ELF-1 (cell line): ENCODE measurements at regions not wholly inside any gene's neighbourhood (a gene's known extent, or its start where the extent isn't known, plus 50 kb on each side); places are given as distances from the start of the nearest gene placed in this dataset.

ENCODE experiments used
- DNase-seq: peaks from one replicate; pipeline ENCODE4 v3.0.0-alpha.2; 2016; ENCODE audit warnings: low read depth, low spot score

DNA sequence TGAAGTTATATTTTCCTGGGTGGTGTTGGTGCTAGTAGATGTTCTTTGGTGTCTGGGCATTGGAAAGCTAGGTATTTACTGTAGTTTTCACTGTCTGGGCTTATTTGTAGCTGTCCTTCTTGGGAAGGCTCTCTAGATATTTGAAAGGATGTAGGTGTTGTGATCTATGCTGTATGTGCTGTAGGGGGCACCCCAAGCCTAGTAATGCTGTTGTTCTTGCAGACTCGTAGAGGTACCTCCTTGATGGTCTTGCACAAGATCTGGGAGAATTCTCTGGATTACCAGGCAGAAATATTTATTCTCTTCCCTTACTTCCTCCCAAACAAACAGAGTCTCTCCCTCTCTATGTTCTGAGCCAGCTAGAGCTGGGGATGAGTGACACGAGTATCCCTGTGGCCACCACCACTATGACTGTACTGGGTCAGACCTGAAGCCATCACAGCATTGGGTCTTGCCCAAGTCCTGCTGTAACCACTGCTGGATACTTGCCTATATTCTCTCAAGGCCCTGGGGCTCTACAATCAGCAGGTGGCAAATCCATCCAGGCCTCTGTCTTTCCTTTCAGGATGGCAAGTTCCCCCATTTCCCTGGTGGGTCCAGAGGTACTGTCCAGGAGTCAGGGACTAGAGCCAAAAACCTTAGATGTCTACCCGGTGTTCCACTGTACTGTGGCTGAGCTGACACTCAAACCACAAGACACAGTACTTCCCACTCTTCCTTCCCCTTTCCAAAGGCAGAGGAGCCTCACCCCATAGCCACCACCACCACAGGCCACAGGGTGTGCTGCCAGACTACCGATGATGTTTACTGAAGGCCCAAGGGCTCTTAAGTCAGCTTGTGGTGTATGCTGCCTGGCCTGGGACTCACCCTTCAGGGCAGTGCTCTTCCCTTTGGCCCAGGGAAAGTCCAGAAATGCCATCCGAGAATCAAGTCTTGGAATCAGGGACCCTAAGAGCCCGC, 195.2 kb upstream of the DPPA4 start:
- DNase-seq: peak; percentile 47

DNA sequence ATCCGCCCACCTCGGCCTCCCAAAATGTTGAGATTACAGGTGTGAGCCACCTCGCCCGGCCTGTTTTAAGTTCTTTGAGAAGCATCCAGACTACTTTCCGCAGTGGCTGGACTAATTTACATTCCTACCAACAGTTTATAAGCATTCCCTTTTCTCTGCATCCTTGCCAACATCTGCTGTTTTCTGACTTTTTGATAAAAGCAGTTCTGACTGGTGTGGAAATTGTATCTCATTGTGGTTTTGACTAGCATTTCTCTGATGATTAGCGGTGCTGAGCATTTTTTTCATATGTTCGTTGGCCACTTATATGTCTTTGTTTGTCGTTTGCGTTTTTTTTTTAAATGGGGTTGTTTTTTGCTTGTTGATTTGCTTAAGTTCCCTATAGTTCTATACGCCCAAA, 208.4 kb upstream of the DPPA4 start:
- no peak for DNase-seq

DNA sequence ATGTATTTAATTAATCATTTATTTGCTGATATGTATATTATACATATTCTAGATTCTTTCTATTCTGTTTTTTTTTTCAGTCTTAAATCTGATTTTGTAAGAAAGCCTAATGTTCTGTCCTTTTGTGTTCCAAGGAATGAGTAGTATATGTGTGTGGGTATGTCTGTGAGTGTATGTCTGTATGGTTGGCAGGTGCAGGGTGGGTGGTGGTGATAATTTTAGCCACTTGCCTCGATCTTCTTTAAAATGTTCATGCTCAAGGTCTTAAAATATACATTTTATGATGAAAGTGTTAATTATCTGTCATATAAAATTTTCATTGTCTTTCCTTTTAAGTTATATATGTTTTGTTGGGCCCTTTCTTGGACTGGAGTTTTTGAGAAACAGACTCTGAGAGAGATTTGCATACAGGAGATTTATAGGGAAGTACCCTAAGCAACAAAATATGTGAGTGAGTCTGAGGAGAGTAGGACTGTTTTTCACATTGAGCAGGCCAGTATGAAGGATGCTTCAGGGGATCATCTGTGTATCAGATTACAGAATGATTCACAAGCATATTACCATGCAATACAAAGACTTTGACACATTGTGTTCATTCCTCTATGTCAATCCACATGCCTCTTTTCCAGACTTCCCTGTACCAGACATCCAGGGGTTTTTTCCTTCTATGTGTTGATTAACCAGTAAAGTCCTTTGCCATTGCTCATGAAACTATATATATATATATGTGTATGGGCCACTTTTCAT, 211.0 kb upstream of the DPPA4 start:
- DNase-seq: no peak

DNA sequence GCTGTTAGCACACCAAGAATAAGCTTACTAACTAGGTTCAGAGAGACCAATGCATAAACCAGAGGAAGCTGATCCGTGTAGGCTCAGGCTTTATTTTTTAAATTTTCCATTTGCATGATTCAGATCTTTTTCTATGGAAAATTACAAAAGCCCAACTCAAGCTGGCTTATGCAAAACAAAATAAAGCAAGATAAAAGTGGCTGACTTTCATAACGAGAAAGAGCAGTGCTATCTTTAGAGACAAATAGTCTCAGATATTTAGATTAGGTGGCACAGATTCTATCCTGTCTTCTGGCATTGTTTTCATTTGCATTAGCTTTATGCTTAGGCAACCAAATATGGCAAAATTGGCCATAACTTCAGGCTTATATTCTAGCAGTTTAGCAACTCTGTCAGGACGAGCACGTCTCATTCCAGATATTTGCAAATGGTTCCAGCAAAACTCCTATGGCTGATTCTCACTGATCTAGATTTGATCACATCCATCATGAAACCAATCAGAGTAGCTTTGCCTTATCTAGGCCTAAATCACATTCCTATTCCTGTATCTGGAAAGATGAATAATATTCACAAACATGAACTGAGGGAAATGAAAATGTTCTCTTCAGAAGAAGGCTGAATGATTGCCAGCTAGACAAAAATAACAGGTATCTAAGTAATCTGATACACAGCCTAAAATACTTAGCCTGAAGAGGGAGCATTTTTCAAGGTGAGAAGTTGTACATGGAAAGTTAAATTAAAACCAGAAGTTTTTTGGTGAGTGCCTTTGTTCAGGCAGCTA, 216.4 kb upstream of the DPPA4 start:
- DNase-seq: no peak

DNA sequence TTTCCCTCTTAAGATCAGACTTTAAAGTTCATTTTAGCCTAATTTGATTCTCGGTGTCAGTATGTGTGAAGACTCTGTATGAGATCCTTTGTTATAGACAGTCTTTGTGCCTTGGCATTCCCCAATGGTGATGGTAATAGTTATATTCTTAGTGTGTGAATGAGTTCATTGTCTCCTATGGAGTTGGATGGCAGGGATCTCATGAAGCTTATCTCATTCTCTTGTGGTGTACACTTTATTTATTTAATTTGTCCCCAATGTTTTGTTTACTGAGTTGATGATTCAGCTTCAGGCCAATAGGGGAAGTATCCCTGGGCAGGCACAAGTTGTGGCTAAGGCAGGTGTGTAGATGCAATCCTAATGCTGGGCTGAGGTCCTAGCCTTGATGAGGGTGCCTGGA, 222.0 kb upstream of the DPPA4 start:
- DNase-seq: no peak

DNA sequence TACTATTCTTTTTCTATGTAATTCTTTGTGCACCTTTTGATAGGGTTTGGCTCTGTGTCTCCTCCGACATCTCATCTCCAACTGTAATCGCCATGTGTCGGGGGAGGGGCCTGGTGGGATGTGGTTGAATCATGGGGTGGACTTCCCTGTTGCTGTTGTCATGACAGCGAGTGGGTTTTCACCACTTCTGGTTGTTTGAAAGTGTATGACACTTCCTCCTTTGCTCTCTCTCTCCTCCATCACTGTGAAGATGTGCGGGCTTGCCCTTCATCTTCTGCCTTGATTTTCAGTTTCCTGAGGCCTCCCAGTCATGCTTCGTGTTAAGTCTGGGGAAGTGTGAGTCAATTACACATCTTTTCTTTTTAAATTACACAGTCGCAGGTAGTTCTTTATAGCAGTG, 225.8 kb upstream of the DPPA4 start:
- DNase-seq: no peak

DNA sequence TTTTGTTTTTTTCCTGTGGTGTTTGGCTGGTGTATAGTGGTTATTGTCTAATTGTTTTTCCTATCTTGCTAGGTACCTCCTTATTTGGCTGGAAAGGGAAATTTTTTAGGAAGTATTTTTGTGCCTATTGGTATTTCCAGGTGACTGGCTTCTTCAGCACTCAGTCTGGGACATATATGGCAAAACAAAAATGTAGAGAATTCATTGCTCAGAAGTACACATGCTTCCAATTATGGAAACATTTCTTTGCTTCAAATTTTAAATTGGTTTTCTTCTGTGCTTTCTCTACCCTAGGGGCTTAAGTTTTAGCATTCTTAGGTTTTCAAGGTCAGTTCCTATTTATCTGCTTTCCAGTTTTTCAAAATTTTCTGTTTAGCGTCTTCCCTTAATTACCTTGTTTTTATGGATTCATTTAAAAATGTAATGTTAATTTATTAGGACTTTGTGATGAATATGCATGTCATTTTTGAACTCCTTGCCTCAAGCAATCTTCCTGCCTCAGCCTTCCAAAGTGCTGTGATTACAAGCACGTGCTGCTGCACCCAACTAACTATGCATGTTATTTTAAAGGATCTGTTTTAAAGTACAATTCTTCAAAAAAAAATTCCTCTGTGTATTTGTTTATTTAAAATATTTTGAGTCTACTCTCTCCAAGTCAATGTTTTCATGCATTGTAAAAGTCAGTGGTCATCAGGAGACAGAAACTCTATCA, 231.9 kb upstream of the DPPA4 start:
- no peak for DNase-seq

DNA sequence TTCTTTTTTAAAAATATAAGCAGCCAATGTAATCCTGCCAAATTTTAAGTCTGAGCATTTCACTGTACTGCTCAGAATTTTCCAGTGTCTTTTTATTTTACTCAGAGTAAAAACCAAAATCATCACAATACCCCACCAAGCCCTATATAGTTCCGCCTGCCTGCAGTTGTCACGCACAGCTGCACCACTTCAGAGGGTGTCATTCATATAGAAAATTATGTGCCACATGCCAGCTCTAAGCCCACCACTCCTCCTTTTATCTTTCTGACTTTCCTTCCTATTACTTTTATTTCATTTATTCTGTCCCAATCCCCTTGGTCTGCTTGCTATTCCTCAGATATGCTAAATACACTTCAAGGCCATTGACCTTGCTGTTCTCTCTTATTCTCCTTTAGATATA, 233.1 kb upstream of the DPPA4 start:
- DNase-seq: no peak

DNA sequence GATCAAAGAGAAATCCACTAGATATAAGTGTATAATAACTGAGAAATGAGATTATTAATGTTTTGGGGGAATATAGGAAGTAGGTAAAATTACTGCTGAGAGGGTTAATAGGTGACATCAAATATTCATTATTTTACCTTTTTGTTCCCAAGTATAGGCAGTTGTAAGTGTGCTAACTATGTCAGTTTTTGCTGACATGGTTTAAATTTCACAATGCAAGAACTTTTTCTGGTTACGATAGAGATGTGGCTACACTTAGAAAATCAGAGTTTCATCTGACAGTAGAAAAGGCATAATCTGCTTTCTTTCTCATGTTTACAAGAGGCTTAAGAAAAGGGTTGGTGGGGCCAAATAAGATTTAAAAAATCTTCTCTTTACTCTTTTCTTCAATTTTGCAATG, 235.0 kb upstream of the DPPA4 start:
- no peak for DNase-seq

DNA sequence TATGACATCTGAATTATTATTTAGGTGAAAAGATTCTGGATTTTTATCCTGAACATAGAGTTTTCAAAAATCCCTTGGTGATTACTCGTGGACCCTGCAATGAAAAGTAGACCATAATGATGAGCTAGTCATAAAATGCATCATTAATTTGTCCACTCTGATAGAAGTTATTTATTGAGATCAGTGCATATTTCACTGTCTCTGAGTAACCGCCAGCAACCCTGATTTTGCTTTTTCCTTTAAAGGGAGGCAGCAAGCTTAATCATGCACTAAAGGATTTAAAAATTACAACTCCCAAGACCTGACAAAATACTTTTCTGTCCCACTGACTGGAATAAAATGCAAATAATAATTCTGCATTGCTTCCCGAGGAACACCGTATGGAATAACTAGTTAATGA, 259.6 kb upstream of the DPPA4 start:
- DNase-seq: no peak

DNA sequence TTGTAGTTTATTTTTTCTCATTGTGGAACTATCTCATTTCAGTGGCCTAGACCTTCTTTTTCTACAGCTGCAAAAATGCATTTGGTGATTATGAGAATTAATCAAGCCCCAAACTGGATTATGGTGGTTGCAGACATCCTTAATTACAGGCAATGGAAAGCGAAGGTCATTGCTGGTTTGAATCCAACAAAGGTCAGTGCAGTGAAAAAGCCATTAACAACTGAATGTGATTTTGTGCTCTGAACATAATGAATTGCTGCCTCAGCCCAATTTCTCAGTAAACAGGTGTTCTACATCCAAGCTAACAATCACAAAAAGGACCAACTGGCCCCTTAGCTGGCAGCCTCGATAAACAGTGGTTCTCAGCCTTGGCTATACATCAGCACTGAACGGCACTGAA, 260.1 kb upstream of the DPPA4 start:
- DNase-seq: no peak

DNA sequence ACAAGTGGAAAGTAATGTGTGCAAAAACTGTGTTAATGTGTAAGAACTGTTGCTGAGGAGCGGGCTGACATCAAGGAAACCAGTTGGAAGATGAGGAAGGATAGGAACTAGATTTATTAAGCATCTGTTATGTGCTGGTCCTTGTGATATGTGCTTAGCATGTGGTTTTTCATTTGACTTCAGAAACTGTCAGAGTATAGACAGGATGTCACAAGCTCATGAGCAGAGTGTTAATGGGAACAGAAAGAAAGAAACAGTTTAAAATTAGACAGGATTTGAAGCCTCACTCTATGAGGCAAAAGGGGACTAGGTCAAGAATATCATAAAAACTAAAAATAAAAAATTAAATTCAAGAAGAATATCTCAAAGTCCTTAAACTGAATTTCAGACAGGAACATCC, 270.6 kb upstream of the DPPA4 start:
- no peak for DNase-seq

DNA sequence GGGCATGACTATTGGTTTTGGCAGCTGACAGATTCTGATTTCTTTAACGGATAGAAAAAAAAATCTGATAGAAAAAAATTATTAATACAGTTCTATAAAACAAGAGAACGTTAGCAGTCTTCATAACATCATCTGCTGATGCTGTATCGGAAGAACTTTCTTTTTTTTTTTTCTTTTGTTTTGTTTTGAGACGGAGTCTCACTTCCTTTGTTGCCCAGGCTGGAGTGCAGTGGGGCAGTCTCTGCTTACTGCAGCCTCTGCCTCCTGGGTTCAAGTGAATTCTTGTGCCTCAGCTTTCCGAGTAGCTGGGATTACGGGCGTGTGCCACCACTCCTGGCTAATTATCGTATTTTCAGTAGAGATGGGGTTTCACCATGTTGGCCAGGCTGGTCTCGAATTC, 271.2 kb upstream of the DPPA4 start:
- no peak for DNase-seq

DNA sequence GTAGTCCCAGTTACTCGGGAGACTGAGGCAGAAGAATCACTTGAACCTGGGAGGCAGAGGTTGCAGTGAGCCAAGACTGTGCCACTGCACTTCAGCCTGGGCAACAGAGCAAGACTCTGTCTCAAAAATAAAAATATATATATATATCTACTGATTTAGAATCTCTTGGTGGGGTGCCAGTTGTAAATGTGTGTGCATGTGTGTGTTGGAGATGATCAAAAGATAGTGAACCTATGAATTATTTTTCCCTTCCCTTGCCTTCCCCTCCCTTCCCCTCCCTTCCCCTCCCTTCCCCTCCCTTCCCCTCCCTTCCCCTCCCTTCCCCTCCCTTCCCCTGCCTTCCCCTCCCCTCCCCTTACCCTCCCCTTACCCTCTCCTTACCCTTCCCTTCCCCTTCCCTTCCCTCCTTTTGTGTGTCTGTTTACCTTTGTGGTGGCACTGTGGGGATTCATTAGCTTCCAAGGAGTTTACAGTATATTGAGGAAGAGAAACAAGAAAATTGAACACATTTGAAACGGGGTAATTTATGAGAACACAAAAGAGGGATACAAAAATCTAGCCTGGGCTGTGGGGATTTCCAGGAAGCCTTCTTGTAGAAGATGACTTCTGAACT, 281.5 kb upstream of the DPPA4 start:
- no peak for DNase-seq

DNA sequence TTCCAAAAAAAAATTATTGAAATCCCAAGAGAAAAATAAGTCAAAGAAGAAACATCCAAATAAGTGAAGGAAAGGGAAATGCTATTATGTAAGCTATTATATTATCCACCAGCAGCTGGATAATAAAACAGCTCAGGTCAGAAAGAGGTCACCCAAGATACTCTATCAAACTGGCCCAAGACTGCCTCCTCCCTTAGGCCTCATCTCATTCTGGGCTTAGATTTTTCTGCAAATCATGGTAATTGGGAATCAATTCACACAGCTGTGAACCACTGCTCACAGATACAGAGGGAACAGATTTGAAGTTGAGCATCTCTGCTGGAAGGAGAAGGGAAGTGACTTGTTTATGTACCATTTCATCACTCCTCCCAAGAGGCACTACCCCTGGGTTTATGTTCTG, 294.6 kb upstream of the DPPA4 start:
- no peak for DNase-seq

DNA sequence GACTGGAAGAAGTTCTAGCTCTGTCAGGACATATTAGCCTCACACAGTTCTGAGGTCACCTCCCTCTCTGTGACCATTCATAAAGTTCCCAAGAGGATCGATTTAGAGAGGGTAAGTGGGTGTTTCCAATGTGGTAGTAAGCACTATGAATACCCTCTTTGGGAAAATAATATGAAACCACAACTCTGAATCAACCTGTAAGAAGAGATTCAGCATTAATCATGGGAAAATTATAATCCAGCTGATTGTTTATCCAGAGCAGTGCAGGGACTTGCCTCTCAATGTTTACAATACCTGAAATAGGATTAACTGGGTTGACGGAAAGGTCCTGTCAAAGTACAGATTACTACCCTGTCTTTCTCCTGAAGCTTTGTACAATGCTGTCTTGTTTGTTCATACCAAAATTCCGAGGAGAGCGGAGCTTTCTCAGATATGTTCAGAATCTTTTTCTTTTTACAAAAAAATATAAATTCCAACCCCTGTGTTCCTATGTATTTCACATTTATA, 302.9 kb upstream of the DPPA4 start:
- no peak for DNase-seq

DNA sequence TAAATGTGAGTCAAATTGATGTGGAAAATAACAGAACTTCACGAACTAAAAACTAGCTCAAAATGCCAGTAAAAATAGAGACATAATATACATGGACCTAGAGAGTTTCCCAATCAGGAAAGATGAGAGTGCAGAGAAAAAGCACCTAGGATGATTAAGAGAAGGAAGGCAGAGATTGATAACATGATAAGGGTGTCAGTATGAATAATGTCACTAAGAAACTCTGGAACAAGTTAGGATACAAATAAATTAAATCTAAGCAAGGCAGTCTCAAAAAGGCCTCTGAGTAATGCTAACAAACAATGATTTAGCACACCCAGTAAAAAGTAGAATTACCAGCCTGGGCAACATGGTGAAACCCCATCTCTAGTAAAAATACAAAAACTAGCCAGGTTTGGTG, 304.7 kb upstream of the DPPA4 start:
- DNase-seq: no peak

DNA sequence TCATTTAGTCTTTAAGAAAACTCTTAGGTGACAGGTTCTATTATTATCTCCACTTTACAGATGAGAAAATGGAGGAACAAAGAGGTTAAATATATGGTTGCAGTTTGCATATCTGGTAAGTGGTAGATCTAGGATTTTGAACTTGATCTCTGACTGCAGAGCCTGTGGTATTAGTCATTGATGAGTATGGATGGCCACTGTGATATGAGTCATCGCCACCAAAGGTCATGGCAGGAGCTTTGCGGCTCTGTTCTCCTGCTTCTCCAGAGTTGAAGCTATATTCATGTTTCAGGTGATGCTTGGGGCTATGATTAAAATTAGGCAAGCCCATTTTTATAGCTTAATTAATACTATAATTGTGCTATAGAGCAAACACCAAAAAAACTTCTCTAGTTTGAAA, 306.2 kb upstream of the DPPA4 start:
- no peak for DNase-seq

DNA sequence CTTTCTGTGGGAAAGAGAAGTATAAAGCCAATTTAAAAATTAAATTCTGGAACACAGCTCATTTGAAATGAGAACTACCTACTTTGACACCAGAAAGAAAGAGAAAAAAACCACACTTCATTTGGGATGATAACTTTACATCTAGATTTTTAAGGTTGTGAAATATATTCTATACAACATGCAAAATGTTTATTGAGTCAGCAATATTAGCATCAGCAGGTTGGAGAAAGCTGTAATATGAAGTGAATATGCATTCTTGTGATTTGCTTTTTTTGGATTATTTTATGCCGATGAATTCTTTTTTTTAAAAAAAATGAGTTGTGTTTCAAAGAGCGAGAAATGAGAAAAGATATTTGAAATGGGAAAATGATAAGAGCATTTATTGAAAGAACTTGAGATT, 307.0 kb upstream of the DPPA4 start:
- no peak for DNase-seq

DNA sequence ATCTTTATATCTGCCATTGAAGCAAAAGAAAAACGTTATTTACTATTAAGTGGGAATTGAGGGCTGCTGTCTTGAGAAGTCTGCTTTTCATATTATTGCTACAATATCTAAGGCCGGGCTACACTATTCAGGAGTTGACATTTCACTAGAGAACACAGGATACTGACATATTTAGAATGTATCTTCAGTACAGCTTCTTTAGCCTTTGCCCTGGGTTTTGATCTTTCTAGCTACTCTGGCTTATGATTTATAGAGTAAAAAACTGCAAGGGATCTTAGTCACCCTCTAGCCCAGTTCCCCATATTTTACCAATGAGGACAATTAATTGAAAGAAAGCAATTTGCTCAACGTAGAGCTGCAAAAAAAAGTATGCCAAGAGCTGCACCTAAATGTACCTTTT, 307.4 kb upstream of the DPPA4 start:
- no peak for DNase-seq

DNA sequence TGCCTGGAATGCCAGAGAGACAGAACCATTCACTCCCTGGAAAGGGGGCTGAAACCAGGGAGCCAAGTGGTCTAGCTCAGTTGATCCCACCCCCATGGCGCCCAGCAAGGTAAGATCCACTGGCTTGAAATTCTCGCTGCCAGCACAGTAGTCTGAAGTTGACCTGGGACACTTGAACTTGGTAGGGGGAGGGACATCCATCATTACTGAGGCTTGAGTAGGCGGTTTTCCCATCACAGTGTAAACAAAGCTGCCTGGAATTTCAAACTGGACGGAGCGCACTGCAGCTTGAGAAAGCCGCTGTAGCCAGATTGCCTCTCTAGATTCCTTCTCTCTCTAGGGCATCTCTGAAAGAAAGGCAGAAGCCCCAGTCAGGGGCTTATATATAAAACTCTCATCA, 310.7 kb upstream of the DPPA4 start:
- DNase-seq: no peak
